ENCODE measurements at regions not wholly inside any gene's neighbourhood (a gene's known extent, or its start where the extent isn't known, plus 50 kb on each side); places are given as distances from the start of the nearest gene placed in this dataset.
"Not testable (repeated sequence)": the region's sequence is repeated elsewhere in the genome, so short reads cannot be mapped to it uniquely, and the experiment has no call there.

DNA sequence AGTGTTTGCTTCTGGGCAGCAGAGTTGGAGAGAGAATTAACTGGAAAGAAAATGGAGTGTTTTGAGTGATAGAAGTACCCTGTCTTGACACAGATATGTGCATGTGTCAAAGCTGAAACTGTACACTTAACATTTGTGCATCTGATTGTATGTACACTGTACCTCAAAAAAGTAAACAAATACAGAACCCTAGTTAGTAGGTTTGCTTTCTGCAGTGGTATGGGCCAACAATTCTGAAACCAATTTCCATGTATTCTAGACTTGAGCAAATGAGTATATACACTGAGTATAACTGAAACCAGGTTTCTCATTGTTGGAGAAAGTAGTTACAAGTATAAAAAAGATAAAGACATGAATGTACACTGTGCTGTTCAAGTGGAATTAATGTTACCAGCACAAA is 52.4 kb downstream of the ELAPOR2 start:
- H3K36me3 Mint-ChIP-seq, result no peaks in the 10 kb centered on the region
- no peak overlapping the region for H3K4me3 Mint-ChIP-seq
- DNase-seq, result no peak
- H3K4me1 Mint-ChIP-seq, result no peaks in the 10 kb centered on the region
- H3K9me3 Mint-ChIP-seq, result no peaks in the 10 kb centered on the region
- no peak overlapping the region for H3K27ac Mint-ChIP-seq
- CTCF ChIA-PET, result no interaction called here
- no peaks in the 10 kb centered on the region for H3K27me3 Mint-ChIP-seq

- H3K4me3 Mint-ChIP-seq, result no peak overlapping the region
- no peak overlapping the region for H3K27ac Mint-ChIP-seq
- DNase-seq, result no peak
- no peaks in the 10 kb centered on the region for H3K4me1 Mint-ChIP-seq
- CTCF ChIA-PET, result interaction anchor here (0.6 to 1.0 kb wide), 2 partner anchors 54 to 116 kb away, joined by 3 read pairs; partner anchors contain the start of gene ELAPOR2
- H3K27me3 Mint-ChIP-seq, result no peaks in the 10 kb centered on the region
- no peaks in the 10 kb centered on the region for H3K9me3 Mint-ChIP-seq
- no peaks in the 10 kb centered on the region for H3K36me3 Mint-ChIP-seq
Measured at GRCh38 chr7:87004956-87005355, 54.5 kb downstream of the ELAPOR2 start.

DNA sequence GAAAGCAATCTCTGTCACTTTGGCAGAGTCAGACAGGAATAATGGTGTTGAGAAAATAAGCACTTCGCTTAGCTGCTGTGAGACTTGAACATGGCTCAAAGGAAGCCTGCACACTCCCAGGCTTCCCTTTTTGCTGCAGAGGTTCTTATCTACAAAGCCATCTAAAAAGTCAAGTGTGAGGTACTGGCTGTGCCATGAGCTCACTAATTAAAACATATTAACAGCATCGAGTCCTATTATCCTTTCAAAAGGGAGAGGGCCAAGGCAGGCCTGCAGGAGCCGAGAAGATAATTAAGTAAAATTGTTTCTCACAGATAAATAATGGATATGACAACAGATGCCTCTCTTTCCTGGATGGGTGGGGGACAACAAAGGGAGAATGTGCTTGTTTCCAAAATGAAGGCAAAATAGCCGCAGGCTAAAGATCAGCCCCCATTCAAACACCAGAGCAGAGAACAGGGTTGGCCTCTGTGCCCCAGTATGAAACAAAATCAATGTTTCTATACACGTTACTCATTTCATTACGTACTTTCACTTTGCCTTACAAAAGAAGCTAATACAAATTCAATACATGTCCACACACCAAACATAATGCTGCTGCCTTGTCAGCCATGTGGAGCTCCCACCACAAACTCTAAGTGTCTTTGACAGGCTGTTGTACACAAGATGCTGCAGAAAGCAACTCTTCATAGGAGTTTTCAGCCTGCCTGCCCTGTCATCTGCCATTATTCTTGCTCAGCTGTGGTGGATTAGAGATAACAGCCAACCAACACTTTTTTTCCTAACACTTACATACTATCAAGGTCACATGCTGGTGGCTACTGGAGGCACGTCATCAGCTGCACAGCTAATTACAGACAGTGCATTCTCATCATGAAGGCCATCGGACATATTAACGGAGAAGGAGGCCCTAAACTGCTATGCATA is 55.3 kb downstream of the ELAPOR2 start:
- Mint-ChIP-seq H3K4me3 (no peak overlapping the region), H3K27me3 (no peaks in the 10 kb centered on the region), H3K27ac (no peak overlapping the region), H3K9me3 (no peaks in the 10 kb centered on the region), H3K4me1 (no peaks in the 10 kb centered on the region), H3K36me3 (no peaks in the 10 kb centered on the region)
- DNase-seq, result no peak
- CTCF ChIA-PET, result interaction anchor here (1.0 kb wide), 1 partner anchor 55 kb away, joined by 3 read pairs; the partner anchor contains the start of gene ELAPOR2

DNA sequence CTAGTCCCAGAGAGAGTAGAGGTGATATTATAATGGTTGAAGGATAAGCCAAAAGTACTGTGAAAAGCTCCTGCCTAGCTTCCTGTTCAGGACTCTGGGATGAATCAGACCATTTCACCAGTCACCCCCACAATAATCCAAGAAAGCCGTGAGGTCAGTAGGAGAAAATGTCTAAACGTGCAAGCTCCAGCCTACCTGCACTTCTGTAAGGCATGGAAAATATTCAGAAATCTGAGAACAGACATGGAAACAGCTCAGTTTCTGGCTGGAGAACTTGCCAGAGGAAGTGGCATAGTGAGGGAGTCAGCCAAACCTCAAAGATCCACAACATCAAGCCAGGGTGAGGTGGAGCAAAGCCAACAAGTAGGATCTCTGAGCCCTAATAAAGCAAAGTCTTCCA is 58.2 kb downstream of the ELAPOR2 start:
- DNase-seq, result no peak
- Mint-ChIP-seq H3K9me3 (no peaks in the 10 kb centered on the region), H3K27ac (no peak overlapping the region), H3K36me3 (no peaks in the 10 kb centered on the region), H3K4me3 (no peak overlapping the region), H3K4me1 (no peaks in the 10 kb centered on the region), H3K27me3 (peaks cover 1% of the 10 kb centered on the region)
- CTCF ChIA-PET, result interaction anchor here (1.1 kb wide), 1 partner anchor 9 kb away, joined by 3 read pairs; no protein-coding TSS in a partner anchor

DNA sequence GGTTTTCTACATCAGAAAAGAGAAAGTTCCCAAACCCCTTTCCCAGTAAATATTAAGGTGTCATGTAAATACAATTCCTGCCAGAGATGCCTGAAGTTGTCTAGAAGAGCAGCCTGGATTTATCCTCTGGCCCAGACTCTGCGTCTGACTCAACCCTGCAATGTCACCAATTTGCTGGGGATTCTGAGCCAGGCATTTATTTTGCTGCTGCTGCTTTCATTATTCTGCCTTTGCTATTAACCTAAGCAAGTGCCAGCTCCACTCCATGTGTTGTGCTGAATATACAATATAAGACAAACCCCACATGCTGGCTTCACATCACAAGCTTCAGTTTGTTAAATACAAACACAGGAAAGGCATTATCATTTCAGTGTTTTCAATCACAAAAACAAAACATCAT is 59.1 kb downstream of the ELAPOR2 start:
- peaks cover 3% of the 10 kb centered on the region for H3K27me3 Mint-ChIP-seq
- no peak for DNase-seq
- CTCF ChIA-PET, result no interaction called here
- no peaks in the 10 kb centered on the region for H3K36me3 Mint-ChIP-seq
- H3K4me1 Mint-ChIP-seq, result no peaks in the 10 kb centered on the region
- no peak overlapping the region for H3K4me3 Mint-ChIP-seq
- no peak overlapping the region for H3K27ac Mint-ChIP-seq
- no peaks in the 10 kb centered on the region for H3K9me3 Mint-ChIP-seq

DNA sequence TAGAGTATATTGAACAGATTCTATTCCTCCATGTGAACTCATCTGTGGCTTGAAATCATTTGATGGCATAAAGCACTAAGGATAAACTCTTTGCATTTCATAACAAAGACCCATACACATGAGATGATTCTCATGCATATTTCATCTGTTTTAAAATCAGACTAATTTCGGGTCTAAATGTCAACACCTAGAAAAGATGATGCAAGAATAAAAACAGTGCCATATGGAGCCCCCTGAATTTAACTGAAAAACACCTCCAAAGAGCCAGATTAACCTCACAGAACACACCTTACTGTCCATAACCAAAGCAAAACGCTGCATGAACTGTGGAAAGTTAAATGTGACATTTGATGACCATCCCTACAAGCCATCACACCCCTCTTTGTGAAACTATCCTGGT is 59.7 kb downstream of the ELAPOR2 start:
- CTCF ChIA-PET, result no interaction called here
- H3K4me3 Mint-ChIP-seq, result no peak overlapping the region
- peaks cover 3% of the 10 kb centered on the region for H3K27me3 Mint-ChIP-seq
- DNase-seq, result no peak
- no peaks in the 10 kb centered on the region for H3K4me1 Mint-ChIP-seq
- no peaks in the 10 kb centered on the region for H3K9me3 Mint-ChIP-seq
- no peaks in the 10 kb centered on the region for H3K36me3 Mint-ChIP-seq
- H3K27ac Mint-ChIP-seq, result no peak overlapping the region

- CTCF ChIA-PET, result interaction anchor here (1.3 kb wide), 1 partner anchor 63 kb away, joined by 4 read pairs; the partner anchor contains the start of gene ELAPOR2
- peaks cover 3% of the 10 kb centered on the region for H3K27me3 Mint-ChIP-seq
- no peak for DNase-seq
- H3K27ac Mint-ChIP-seq, result no peak overlapping the region
- peaks cover 5% of the 10 kb centered on the region for H3K4me1 Mint-ChIP-seq
- H3K9me3 Mint-ChIP-seq, result no peaks in the 10 kb centered on the region
- H3K36me3 Mint-ChIP-seq, result no peaks in the 10 kb centered on the region
- no peak overlapping the region for H3K4me3 Mint-ChIP-seq
Measured at GRCh38 chr7:86995814-86996213, 63.6 kb downstream of the ELAPOR2 start.

- H3K27me3 Mint-ChIP-seq, result peaks cover 3% of the 10 kb centered on the region
- H3K9me3 Mint-ChIP-seq, result no peaks in the 10 kb centered on the region
- H3K27ac Mint-ChIP-seq, result no peak overlapping the region
- H3K4me1 Mint-ChIP-seq, result peaks cover 5% of the 10 kb centered on the region
- DNase-seq, result no peak
- CTCF ChIA-PET, result interaction anchor here (0.6 to 1.3 kb wide), 2 partner anchors 63 to 444 kb away, joined by 3 to 4 read pairs; partner anchors contain the start of gene ELAPOR2
- H3K4me3 Mint-ChIP-seq, result no peak overlapping the region
- H3K36me3 Mint-ChIP-seq, result no peaks in the 10 kb centered on the region
Measured at GRCh38 chr7:86995052-86995725, 64.3 kb downstream of the ELAPOR2 start.

DNA sequence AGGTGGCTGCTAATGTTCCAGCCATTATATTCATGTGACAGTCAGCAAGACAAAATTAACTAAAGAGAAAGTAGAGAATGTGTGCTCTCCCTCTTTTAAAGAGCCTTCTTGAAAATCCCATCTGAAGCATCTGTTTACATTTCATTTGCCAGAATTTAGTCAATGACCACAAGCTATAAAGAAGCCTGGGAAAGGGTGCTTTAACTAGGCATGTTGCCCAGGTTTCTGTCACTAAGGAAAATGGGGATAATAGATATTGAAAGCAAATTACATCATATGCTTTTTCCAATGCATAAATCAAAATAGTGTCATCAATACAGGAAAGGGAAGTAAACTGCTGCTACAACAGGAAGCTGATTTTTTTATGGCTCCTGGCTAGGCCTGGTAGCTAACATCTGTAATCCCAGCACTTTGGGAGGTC is 67.7 kb downstream of the ELAPOR2 start:
- H3K27ac Mint-ChIP-seq, result no peak overlapping the region
- no peak overlapping the region for H3K4me3 Mint-ChIP-seq
- no peak for DNase-seq
- H3K36me3 Mint-ChIP-seq, result no peaks in the 10 kb centered on the region
- H3K4me1 Mint-ChIP-seq, result peaks cover 5% of the 10 kb centered on the region
- H3K27me3 Mint-ChIP-seq, result peaks cover 3% of the 10 kb centered on the region
- peaks cover 6% of the 10 kb centered on the region for H3K9me3 Mint-ChIP-seq
- CTCF ChIA-PET, result interaction anchor here (0.6 to 2.0 kb wide), 6 partner anchors 9 to 115 kb away, joined by 3 to 8 read pairs (median 3); no protein-coding TSS in a partner anchor

- Mint-ChIP-seq H3K27me3 (peaks cover 2% of the 10 kb centered on the region), H3K4me3 (no peak overlapping the region), H3K4me1 (peaks cover 5% of the 10 kb centered on the region), H3K27ac (no peak overlapping the region), H3K9me3 (peaks cover 6% of the 10 kb centered on the region), H3K36me3 (no peaks in the 10 kb centered on the region)
- no peak for DNase-seq
- CTCF ChIA-PET, result interaction anchor here (0.8 to 2.0 kb wide), 3 partner anchors 12 to 64 kb away, joined by 3 to 8 read pairs (median 3); no protein-coding TSS in a partner anchor
Measured at GRCh38 chr7:86991093-86991769, 68.2 kb downstream of the ELAPOR2 start.

- H3K9me3 Mint-ChIP-seq, result peaks cover 17% of the 10 kb centered on the region
- peaks cover 5% of the 10 kb centered on the region for H3K4me1 Mint-ChIP-seq
- no peak overlapping the region for H3K4me3 Mint-ChIP-seq
- H3K27ac Mint-ChIP-seq, result no peak overlapping the region
- H3K27me3 Mint-ChIP-seq, result no peaks in the 10 kb centered on the region
- CTCF ChIA-PET, result no interaction called here
- no peak for DNase-seq
- H3K36me3 Mint-ChIP-seq, result peaks cover 6% of the 10 kb centered on the region
Measured at GRCh38 chr7:86989407-86989806, 70.0 kb downstream of the ELAPOR2 start.

DNA sequence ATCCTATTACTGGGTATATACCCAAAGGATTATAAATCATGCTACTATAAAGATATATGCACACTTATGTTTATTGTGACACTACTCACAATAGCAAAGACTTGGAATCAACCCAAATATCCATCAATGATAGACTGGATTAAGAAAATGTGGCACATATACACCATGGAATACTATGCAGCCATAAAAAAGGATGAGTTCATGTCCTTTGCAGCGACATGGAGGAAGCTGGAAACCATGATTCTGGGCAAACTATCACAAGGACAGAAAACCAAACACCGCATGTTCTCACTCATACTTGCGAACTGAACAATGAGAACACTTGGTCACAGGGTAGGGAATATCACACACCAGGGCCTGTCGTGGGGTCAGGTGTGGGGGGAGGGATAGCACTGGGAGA is 71.6 kb downstream of the ELAPOR2 start:
- DNase-seq, H3K27ac Mint-ChIP-seq, CTCF ChIA-PET, H3K4me3 Mint-ChIP-seq, H3K4me1 Mint-ChIP-seq, H3K27me3 Mint-ChIP-seq, H3K36me3 Mint-ChIP-seq: not testable (repeated sequence)
- H3K9me3 Mint-ChIP-seq, result peaks cover 22% of the 10 kb centered on the region

DNA sequence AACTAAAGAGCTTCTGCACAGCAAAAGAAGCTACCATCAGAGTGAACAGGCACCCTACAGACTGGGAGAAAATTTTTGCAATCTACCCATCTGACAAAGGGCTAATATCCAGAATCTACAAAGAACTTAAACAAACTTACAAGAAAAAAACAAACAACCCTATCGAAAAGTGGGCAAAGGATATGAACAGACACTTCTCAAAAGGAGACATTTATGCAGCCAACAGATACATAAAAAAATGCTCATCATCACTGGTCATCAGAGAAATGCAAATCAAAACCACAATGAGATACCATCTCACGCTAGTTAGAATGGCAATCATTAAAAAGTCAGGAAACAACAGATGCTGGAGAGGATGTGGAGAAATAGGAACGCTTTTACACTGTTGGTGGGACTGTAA is 72.1 kb downstream of the ELAPOR2 start:
- H3K4me1 Mint-ChIP-seq, H3K27ac Mint-ChIP-seq, DNase-seq, CTCF ChIA-PET, H3K27me3 Mint-ChIP-seq, H3K4me3 Mint-ChIP-seq, H3K36me3 Mint-ChIP-seq: not testable (repeated sequence)
- peaks cover 23% of the 10 kb centered on the region for H3K9me3 Mint-ChIP-seq

DNA sequence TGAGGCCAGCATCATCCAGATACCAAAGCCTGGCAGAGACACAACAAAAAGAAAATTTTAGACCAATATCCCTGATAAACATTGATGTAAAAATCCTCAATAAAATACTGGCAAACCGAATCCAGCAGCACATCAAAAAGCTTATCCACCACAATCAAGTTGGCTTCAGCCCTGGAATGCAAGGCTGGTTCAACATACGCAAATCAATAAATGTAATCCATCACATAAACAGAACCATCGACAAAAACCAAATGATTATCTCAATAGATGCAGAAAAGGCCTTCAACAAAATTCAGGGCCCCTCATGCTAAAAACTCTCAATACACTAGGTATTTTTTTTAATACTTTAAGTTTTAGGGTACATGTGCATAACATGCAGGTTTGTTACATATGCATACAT is 74.1 kb downstream of the ELAPOR2 start:
- H3K9me3 Mint-ChIP-seq, result peaks cover 23% of the 10 kb centered on the region
- H3K27ac Mint-ChIP-seq, result not testable (repeated sequence)

More for the DNA sequence above, 74.1 kb downstream of the ELAPOR2 start:
- H3K36me3 Mint-ChIP-seq, H3K4me3 Mint-ChIP-seq, H3K27me3 Mint-ChIP-seq, CTCF ChIA-PET, H3K4me1 Mint-ChIP-seq, DNase-seq: not testable (repeated sequence)

Data from activated naive CD4-positive, alpha-beta T cell treated with anti-CD3 and anti-CD28 coated beads, Interleukin-2, amount 10 ng/mL, durations not matched to agents 7 days and 5 days (primary cell).